HG03342 (cell line): ENCODE measurements at regions not wholly inside any gene's neighbourhood (a gene's known extent, or its start where the extent isn't known, plus 50 kb on each side); places are given as distances from the start of the nearest gene placed in this dataset.
"Not testable (repeated sequence)": the region's sequence is repeated elsewhere in the genome, so short reads cannot be mapped to it uniquely, and the experiment has no call there.

Source experiments
- ATAC-seq: cut with Tn5 transposase; IDR thresholded peaks from one replicate; pipeline ENCODE4 v1.9.1; 2021; ENCODE audit warnings: mild to moderate bottlenecking, moderate library complexity; ENCODE audit not compliant: unreplicated experiment

- ATAC-seq, result no peak
These were observed 417.2 kb downstream of the SATB2 start for GRCh38 chr2:199040522-199040921.

- not testable (repeated sequence) for ATAC-seq
These were observed 424.0 kb downstream of the SATB2 start for GRCh38 chr2:199033761-199034160.

- ATAC-seq, result no peak
These were observed 432.6 kb downstream of the SATB2 start for GRCh38 chr2:199025146-199025545.

- ATAC-seq, result no peak
These were observed 433.5 kb downstream of the SATB2 start for GRCh38 chr2:199024224-199024623.

- no peak for ATAC-seq
These were observed 437.7 kb downstream of the SATB2 start for GRCh38 chr2:199019898-199020507.

GRCh38 chr2:199018826-199019225, 438.9 kb downstream of the SATB2 start:
- no peak for ATAC-seq

- ATAC-seq, result no peak
These were observed 442.7 kb downstream of the SATB2 start for GRCh38 chr2:199015072-199015471.

GRCh38 chr2:199014226-199014625, 443.5 kb downstream of the SATB2 start:
- ATAC-seq, result no peak

- no peak for ATAC-seq
These were observed 445.8 kb downstream of the SATB2 start for GRCh38 chr2:199011908-199012307.

- no peak for ATAC-seq
These were observed 463.1 kb downstream of the SATB2 start for GRCh38 chr2:198994678-198995077.

GRCh38 chr2:198991431-198991830, 466.3 kb downstream of the SATB2 start:
- ATAC-seq, result no peak

GRCh38 chr2:198975779-198976178, 482.0 kb downstream of the SATB2 start:
- ATAC-seq, result no peak

- ATAC-seq, result no peak
These were observed 484.0 kb downstream of the SATB2 start for GRCh38 chr2:198973785-198974184.

- no peak for ATAC-seq
These were observed 484.6 kb downstream of the SATB2 start for GRCh38 chr2:198973181-198973580.

GRCh38 chr2:198968545-198968944, 489.2 kb downstream of the SATB2 start:
- ATAC-seq, result no peak

GRCh38 chr2:198966269-198966668, 491.5 kb downstream of the SATB2 start:
- ATAC-seq, result no peak

- no peak for ATAC-seq
These were observed 496.2 kb downstream of the SATB2 start for GRCh38 chr2:198961547-198961946.

GRCh38 chr2:198957181-198957580, 500.6 kb downstream of the SATB2 start:
- ATAC-seq, result no peak

GRCh38 chr2:198953328-198953727, 504.4 kb downstream of the SATB2 start:
- no peak for ATAC-seq

GRCh38 chr2:198950803-198951202, 506.9 kb downstream of the SATB2 start:
- ATAC-seq, result no peak

GRCh38 chr2:198945496-198945895, 512.2 kb downstream of the SATB2 start:
- no peak for ATAC-seq

- no peak for ATAC-seq
These were observed 527.6 kb downstream of the SATB2 start for GRCh38 chr2:198930170-198930569.

- ATAC-seq, result no peak
These were observed 529.7 kb downstream of the SATB2 start for GRCh38 chr2:198928026-198928425.
